Uterus (tissue), 3 donors: ENCODE measurements at regions not wholly inside any gene's neighbourhood (a gene's known extent, or its start where the extent isn't known, plus 50 kb on each side); places are given as distances from the start of the nearest gene placed in this dataset.

ENCODE experiments used
- DNase-seq, 2 donors: peaks; one replicate each; pipeline ENCODE4 v3.0.0-alpha.2; 2019 to 2020
- H3K27ac ChIP-seq, 2 donors: fragments of 200-600 bp; sonication (generic); 1 replicate in 1 of 2; 2 replicates in 1 of 2; pipeline ENCODE4 v1.5.1; 2016 to 2018
- H3K27me3 ChIP-seq, 2 donors: fragments of 200-600 bp; sonication (generic); one replicate each; pipeline ENCODE4 v1.5.1; 2018 to 2019; ENCODE audit warnings: control low read depth in 1 of 2
- H3K36me3 ChIP-seq, 2 donors: fragments of 200-600 bp; sonication (generic); one replicate each; pipeline ENCODE4 v1.5.1; 2019; ENCODE audit warnings: control low read depth in 1 of 2
- H3K4me1 ChIP-seq, 2 donors: fragments of 200-600 bp; sonication (generic); one replicate each; pipeline ENCODE4 v1.5.1; 2018 to 2019; ENCODE audit warnings: control low read depth in 1 of 2
- H3K4me3 ChIP-seq, 2 donors: fragments of 200-600 bp; sonication (generic); 1 replicate in 1 of 2; 2 replicates in 1 of 2; pipeline ENCODE4 v1.5.1; 2018 to 2019; ENCODE audit warnings: mild to moderate bottlenecking in 1 of 2
- H3K9me3 ChIP-seq, 2 donors: fragments of 200-600 bp; sonication (generic); one replicate each; pipeline ENCODE4 v1.5.1; 2019; ENCODE audit warnings: control low read depth in 1 of 2
- POLR2A ChIP-seq, 2 donors: fragments of 450-650 bp; IDR thresholded peaks; one replicate each; pipeline ENCODE4 v1.6.1; 2016; ENCODE audit warnings: antibody characterized with exemption in 2 of 2, mild to moderate bottlenecking in 1 of 2, moderate library complexity in 1 of 2
- intact Hi-C: fragments of 100-400 bp; cut with DNase I; formaldehyde crosslinking; loops from one replicate; pipeline ENCODE4 v1.15.1; 2023; ENCODE audit warnings: low total_unique reads
- TF ChIP-seq, protein P1 (sequence below), 4 experiments: fragments of 200-600 bp in 2 of 4; fragments of 450-650 bp in 2 of 4; sonication (generic) in 2 of 4; IDR thresholded peaks; one replicate each; pipeline ENCODE4 v1.5.1; 2016 to 2019; ENCODE audit warnings: antibody characterized with exemption in 4 of 4, mild to moderate bottlenecking in 2 of 4, moderate library complexity in 1 of 4
- donor health status: DM: yes; HTN: yes; CAD: no.

DNA sequence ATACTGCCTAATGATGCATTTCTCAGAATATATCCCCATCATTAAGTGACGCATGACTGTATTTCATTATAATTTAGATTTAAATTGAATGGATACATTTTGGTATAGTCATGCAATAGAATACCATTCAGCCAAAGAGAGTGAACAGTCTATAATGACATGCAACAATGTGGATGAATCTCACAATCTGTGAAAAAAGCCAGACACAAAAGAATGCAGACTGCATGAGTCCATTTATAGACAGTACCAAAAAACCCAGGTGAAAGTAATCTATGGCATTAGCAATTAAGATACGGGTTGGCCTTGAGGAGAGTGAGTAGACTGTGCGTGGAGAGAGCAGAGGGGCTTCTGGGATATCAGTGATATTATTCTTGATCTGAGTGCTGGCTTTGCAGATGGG is 239.7 kb upstream of the PGRMC2 start:
- no peak overlapping the region for H3K4me3 ChIP-seq
- H3K9me3 ChIP-seq = no peaks in the 10 kb centered on the region
- TF ChIP-seq POLR2A (IDR thresholded peaks at IDR 0.05) = no peak
- intact Hi-C loops = no loop called here
- no peak overlapping the region for H3K27ac ChIP-seq
- no peak for DNase-seq
- H3K4me1 ChIP-seq = peaks cover 0 to 7% of the 10 kb centered on the region in 2 donors
- H3K27me3 ChIP-seq = no peaks in the 10 kb centered on the region
- H3K36me3 ChIP-seq = no peaks in the 10 kb centered on the region

DNA sequence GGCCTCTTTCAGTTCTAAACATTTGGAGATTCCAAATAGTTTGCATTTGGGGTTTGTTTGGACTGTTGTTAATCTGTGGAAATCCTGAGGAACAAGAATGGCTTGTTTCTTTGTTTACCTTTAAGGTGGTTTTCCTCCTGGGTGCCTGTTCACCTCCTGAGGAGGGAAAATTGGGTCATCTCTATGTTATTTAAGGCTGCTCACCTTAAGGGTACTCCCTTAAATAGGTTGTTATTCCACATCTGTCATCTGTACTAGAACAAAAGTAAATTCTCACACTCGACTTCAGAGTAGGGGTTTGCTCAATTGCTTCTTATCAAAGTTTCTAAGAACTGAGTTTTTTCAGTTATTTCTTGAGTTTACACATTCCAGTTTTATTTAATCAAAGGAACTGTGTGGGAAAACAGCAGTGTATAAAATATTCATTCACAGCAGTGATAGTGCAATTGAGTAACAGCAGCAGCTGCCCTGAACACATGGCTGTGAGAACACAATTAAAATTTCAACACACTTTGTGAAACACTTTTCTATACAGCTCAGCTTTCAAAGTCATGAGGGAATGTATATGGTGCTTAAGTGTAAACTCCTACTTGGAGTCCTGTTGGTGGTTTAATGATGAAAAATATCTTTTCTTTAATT is 238.5 kb upstream of the PGRMC2 start:
- Histone ChIP-seq H3K9me3 (no peaks in the 10 kb centered on the region), H3K36me3 (no peaks in the 10 kb centered on the region), H3K4me1 (peaks cover 0 to 7% of the 10 kb centered on the region in 2 donors), H3K27ac (no peak overlapping the region), H3K27me3 (no peaks in the 10 kb centered on the region), H3K4me3 (no peak overlapping the region)
- TF ChIP-seq, protein P1, sequence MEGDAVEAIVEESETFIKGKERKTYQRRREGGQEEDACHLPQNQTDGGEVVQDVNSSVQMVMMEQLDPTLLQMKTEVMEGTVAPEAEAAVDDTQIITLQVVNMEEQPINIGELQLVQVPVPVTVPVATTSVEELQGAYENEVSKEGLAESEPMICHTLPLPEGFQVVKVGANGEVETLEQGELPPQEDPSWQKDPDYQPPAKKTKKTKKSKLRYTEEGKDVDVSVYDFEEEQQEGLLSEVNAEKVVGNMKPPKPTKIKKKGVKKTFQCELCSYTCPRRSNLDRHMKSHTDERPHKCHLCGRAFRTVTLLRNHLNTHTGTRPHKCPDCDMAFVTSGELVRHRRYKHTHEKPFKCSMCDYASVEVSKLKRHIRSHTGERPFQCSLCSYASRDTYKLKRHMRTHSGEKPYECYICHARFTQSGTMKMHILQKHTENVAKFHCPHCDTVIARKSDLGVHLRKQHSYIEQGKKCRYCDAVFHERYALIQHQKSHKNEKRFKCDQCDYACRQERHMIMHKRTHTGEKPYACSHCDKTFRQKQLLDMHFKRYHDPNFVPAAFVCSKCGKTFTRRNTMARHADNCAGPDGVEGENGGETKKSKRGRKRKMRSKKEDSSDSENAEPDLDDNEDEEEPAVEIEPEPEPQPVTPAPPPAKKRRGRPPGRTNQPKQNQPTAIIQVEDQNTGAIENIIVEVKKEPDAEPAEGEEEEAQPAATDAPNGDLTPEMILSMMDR (IDR thresholded peaks at IDR 0.05) = no peak
- no peak for TF ChIP-seq POLR2A (IDR thresholded peaks at IDR 0.05)
- intact Hi-C loops = no loop called here
- no peak for DNase-seq

DNA sequence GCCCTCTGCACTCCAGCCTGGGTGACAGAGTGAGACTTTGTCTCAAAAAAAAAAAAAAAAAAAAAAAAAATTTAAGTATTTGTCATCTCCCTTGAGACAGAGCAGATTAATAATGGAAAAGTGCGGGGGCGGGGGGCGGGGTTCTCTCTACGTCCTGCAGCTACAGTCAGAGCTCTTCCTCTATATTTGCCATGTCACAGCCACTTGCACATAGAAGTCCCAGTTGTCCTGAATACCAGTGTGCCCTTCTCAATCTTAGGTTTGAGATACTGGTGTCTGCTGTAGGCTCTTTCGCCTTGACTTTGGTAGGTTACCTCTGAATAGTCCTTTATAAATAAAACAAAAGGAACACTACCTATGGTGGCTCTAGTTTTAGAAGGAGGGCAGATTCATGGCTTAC is 237.8 kb upstream of the PGRMC2 start:
- DNase-seq = no peak
- no peak for TF ChIP-seq POLR2A (IDR thresholded peaks at IDR 0.05)
- TF ChIP-seq, protein P1 (IDR thresholded peaks at IDR 0.05) = no peak
- Histone ChIP-seq H3K4me3 (no peak overlapping the region), H3K27ac (no peak overlapping the region), H3K4me1 (peaks cover 0 to 7% of the 10 kb centered on the region in 2 donors), H3K36me3 (no peaks in the 10 kb centered on the region), H3K27me3 (no peaks in the 10 kb centered on the region), H3K9me3 (no peaks in the 10 kb centered on the region)
- intact Hi-C loops = no loop called here

DNA sequence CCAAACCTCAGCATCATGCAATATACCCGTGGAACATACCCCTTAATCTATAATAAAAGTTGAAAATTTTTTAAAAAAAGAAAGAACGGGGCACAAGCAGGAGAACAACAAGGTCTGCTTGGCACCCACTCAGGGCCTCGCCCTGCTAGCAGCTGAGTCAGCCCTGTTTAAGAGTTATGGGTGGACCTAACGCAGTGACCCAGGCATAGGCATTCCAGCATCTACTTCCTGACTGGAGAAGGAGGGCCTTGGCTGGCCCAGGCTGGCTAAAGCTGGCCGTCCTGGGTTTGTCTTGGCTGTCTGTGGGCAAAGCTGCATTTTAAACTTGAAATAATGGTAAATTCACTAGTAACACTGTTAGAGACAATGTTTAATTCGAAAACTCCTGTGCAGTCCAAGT is 236.7 kb upstream of the PGRMC2 start:
- intact Hi-C loops = no loop called here

DNA sequence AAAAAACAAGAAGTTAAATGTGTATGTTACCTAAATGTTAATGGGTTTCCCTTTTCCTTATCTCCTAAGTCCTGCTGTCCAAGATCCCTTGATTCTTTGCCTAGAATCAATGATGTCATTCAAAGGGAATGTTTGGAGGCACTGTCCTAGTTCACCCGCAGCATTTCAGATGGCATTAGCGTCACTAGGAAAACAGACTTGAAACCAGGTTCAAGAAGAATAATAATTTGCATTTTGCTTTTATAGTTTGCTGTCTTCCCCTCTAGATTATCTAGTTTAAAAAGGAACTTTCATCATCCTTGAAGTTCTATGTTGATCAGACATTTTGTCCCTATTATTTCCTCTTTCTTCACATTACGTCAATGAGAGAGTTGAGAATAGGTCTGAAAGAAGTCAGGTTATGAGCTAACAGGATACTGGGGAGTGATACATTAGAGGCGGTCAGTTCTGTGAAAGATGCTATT is 234.1 kb upstream of the PGRMC2 start:
- no peak overlapping the region for H3K27ac ChIP-seq
- intact Hi-C loops = no loop called here

More for the DNA sequence above, 236.7 kb upstream of the PGRMC2 start:
- peak; percentile 36 to 49 for DNase-seq
- TF ChIP-seq POLR2A (IDR thresholded peaks at IDR 0.05) = no peak
- TF ChIP-seq, protein P1 (IDR thresholded peaks at IDR 0.05) = no peak
- peaks cover 0 to 7% of the 10 kb centered on the region in 2 donors for H3K4me1 ChIP-seq
- H3K27me3 ChIP-seq = no peaks in the 10 kb centered on the region
- H3K27ac ChIP-seq = peak overlapping the region; percentile 48 to 50
- no peaks in the 10 kb centered on the region for H3K36me3 ChIP-seq
- no peaks in the 10 kb centered on the region for H3K9me3 ChIP-seq
- no peak overlapping the region for H3K4me3 ChIP-seq

More for the DNA sequence above, 234.1 kb upstream of the PGRMC2 start:
- DNase-seq = no peak
- H3K27me3 ChIP-seq = no peaks in the 10 kb centered on the region
- peaks cover 6 to 7% of the 10 kb centered on the region in 2 donors for H3K4me1 ChIP-seq
- no peaks in the 10 kb centered on the region for H3K36me3 ChIP-seq
- no peaks in the 10 kb centered on the region for H3K9me3 ChIP-seq
- H3K4me3 ChIP-seq = no peak overlapping the region
- TF ChIP-seq, protein P1 (IDR thresholded peaks at IDR 0.05) = no peak
- no peak for TF ChIP-seq POLR2A (IDR thresholded peaks at IDR 0.05)
